K562 (cell line): ENCODE measurements at regions not wholly inside any gene's neighbourhood (a gene's known extent, or its start where the extent isn't known, plus 50 kb on each side); places are given as distances from the start of the nearest gene placed in this dataset.

Experiments
- ADNP ChIP-seq: fragments of 200-800 bp; sonication (Bioruptor generic); IDR thresholded peaks from 2 replicates; pipeline ENCODE4 v1.6.1; 2016; ENCODE audit warnings: missing genetic modification characterization, missing compliant biosample characterization
- ATF1 ChIP-seq, 2 experiments: fragments of 450-650 bp in 1 of 2; IDR thresholded peaks; 2 replicates each; pipeline ENCODE4 v1.6.1; 2016; ENCODE audit warnings: missing compliant biosample characterization in 1 of 2, missing genetic modification characterization in 1 of 2
- ATF7 ChIP-seq: fragments of 450-650 bp; IDR thresholded peaks from 2 replicates; pipeline ENCODE4 v1.7.1; 2014; ENCODE audit warnings: mild to moderate bottlenecking, moderate library complexity
- CBFB ChIP-seq: sonication (generic); formaldehyde crosslinking; IDR thresholded peaks from 2 replicates; pipeline ENCODE4 v1.4.0; 2020; ENCODE audit warnings: mild to moderate bottlenecking, missing genetic modification reagents
- CGGBP1 ChIP-seq: fragments of 250-450 bp; sonication (Bioruptor Pico); IDR thresholded peaks from 2 replicates; pipeline ENCODE4 v1.9.0; 2021; ENCODE audit warnings: mild to moderate bottlenecking
- CHCHD3 ChIP-seq: fragments of 250-450 bp; sonication (Bioruptor Pico); IDR thresholded peaks from 2 replicates; pipeline ENCODE4 v2.1.2; 2022; ENCODE audit warnings: mild to moderate bottlenecking
- CLOCK ChIP-seq: fragments of 250-450 bp; sonication (Bioruptor Pico); IDR thresholded peaks from 2 replicates; pipeline ENCODE4 v1.4.0; 2020; ENCODE audit warnings: mild to moderate bottlenecking, moderate library complexity, borderline replicate concordance
- CSDE1 ChIP-seq, 2 experiments: fragments of 450-650 bp; IDR thresholded peaks; 2 replicates each; pipeline ENCODE4 v1.6.1; 2016; ENCODE audit warnings: mild to moderate bottlenecking in 1 of 2
- EGR1 ChIP-seq: fragments of 450-650 bp; conservative IDR thresholded peaks from 2 replicates; pipeline ENCODE4 v1.6.1; 2017; ENCODE audit warnings: mild to moderate bottlenecking
- ESRRA ChIP-seq: fragments of 450-650 bp; IDR thresholded peaks from 2 replicates; pipeline ENCODE4 v1.6.1; 2014; ENCODE audit warnings: low read depth, mild to moderate bottlenecking, moderate library complexity, borderline replicate concordance
- FIP1L1 ChIP-seq: fragments of 200-400 bp; formaldehyde crosslinking; IDR thresholded peaks from 2 replicates; pipeline ENCODE4 v1.6.1; 2018; ENCODE audit warnings: mild to moderate bottlenecking, low read depth, low read length; ENCODE audit not compliant: poor library complexity, severe bottlenecking
- FOSL1 ChIP-seq: fragments of 200-800 bp; sonication (Bioruptor generic); conservative IDR thresholded peaks from 2 replicates; pipeline ENCODE4 v1.6.1; 2016; ENCODE audit warnings: missing genetic modification characterization, missing compliant biosample characterization
- GTF2F1 ChIP-seq: IDR thresholded peaks from 2 replicates; pipeline ENCODE4 v1.6.1; 2011; ENCODE audit warnings: low read depth, low read length, improper control_type of control experiment
- IRF2 ChIP-seq: sonication (generic); formaldehyde crosslinking; IDR thresholded peaks from 2 replicates; pipeline ENCODE4 v1.8.1; 2022; ENCODE audit warnings: mild to moderate bottlenecking, missing genetic modification reagents
- MBD1 ChIP-seq: fragments of 250-450 bp; sonication (Bioruptor Pico); IDR thresholded peaks from 2 replicates; pipeline ENCODE4 v1.8.0; 2022; ENCODE audit warnings: inconsistent platforms
- MCM3 ChIP-seq: fragments of 450-650 bp; IDR thresholded peaks from 2 replicates; pipeline ENCODE4 v1.6.1; 2016
- NFE2 ChIP-seq: IDR thresholded peaks from 2 replicates; pipeline ENCODE4 v1.6.1; 2014; ENCODE audit warnings: antibody characterized with exemption, low read depth
- NFRKB ChIP-seq: fragments of 450-650 bp; IDR thresholded peaks from 2 replicates; pipeline ENCODE4 v1.6.1; 2016; ENCODE audit warnings: low read depth
- PTTG1 ChIP-seq: fragments of 450-650 bp; IDR thresholded peaks from 2 replicates; pipeline ENCODE4 v1.6.1; 2016; ENCODE audit warnings: low read depth, mild to moderate bottlenecking, missing genetic modification characterization, missing compliant biosample characterization
- SMAD3 ChIP-seq: fragments of 450-650 bp; formaldehyde crosslinking; conservative IDR thresholded peaks from 2 replicates; pipeline ENCODE4 v1.4.0; 2020; ENCODE audit warnings: mild to moderate bottlenecking
- SMAD4 ChIP-seq: fragments of 250-450 bp; sonication (Bioruptor Pico); conservative IDR thresholded peaks from 2 replicates; pipeline ENCODE4 v1.8.0; 2021; ENCODE audit warnings: inconsistent platforms, mild to moderate bottlenecking, moderate library complexity
- TARDBP ChIP-seq: fragments of 450-650 bp; IDR thresholded peaks from 2 replicates; pipeline ENCODE4 v1.6.1; 2016
- TCF7L2 ChIP-seq: fragments of 150-350 bp; IDR thresholded peaks from 2 replicates; pipeline ENCODE4 v1.6.1; 2016; ENCODE audit warnings: low read depth, mild to moderate bottlenecking, low read length, moderate library complexity
- TEAD2 ChIP-seq: fragments of 450-650 bp; IDR thresholded peaks from 2 replicates; pipeline ENCODE4 v1.6.1; 2016; ENCODE audit warnings: missing genetic modification characterization, control low read depth, missing compliant biosample characterization
- ZBTB1 ChIP-seq: sonication (generic); formaldehyde crosslinking; IDR thresholded peaks from 2 replicates; pipeline ENCODE4 v1.8.1; 2023; ENCODE audit warnings: missing genetic modification reagents, low read depth, mild to moderate bottlenecking, borderline replicate concordance
- ZNF121 ChIP-seq: sonication (generic); formaldehyde crosslinking; conservative IDR thresholded peaks from 2 replicates; pipeline ENCODE4 v1.8.0; 2022; ENCODE audit warnings: missing genetic modification reagents
- ZNF184 ChIP-seq: sonication (generic); formaldehyde crosslinking; IDR thresholded peaks from 2 replicates; pipeline ENCODE4 v1.5.0; 2020; ENCODE audit warnings: missing genetic modification reagents
- ZNF644 ChIP-seq: fragments of 200-800 bp; sonication (Bioruptor generic); IDR thresholded peaks from 2 replicates; pipeline ENCODE4 v1.6.1; 2016; ENCODE audit warnings: low read depth, missing genetic modification characterization, missing compliant biosample characterization

GRCh38 chr16:85346404-85347212 is 234.3 kb upstream of the CIBAR2 start (continued):
- no peak for TF ChIP-seq CSDE1 (IDR thresholded peaks at IDR 0.05)
- peak; percentile 59 for TF ChIP-seq EGR1
- TF ChIP-seq ATF1 (CRISPR knock-in tag; IDR thresholded peaks at IDR 0.05), result no peak
- TF ChIP-seq ATF1 (tag; IDR thresholded peaks at IDR 0.05), result no peak
- no peak for TF ChIP-seq ZNF644 (tag)
- no peak for TF ChIP-seq CBFB (CRISPR knock-in tag)
- TF ChIP-seq SMAD3 (CRISPR knock-in tag), result no peak
- TF ChIP-seq NFRKB, result 0 out of 2 replicates have a peak, but pooled peaks have one; percentile 29
- no peak for TF ChIP-seq MCM3
- no peak for TF ChIP-seq SMAD4 (CRISPR knock-in tag)
- TF ChIP-seq CGGBP1 (CRISPR knock-in tag), result no peak
- TF ChIP-seq FIP1L1, result no peak
- TF ChIP-seq ZBTB1, result no peak
- TF ChIP-seq ATF7, result no peak
- TF ChIP-seq TARDBP, result no peak
- TF ChIP-seq PTTG1 (tag), result no peak
- TF ChIP-seq TEAD2 (tag), result no peak
- TF ChIP-seq ZNF121 (CRISPR knock-in tag), result no peak
- no peak for TF ChIP-seq IRF2 (CRISPR knock-in tag)
- no peak for TF ChIP-seq TCF7L2
- no peak for TF ChIP-seq ZNF184 (CRISPR knock-in tag)
- TF ChIP-seq MBD1 (CRISPR knock-in tag), result no peak
- TF ChIP-seq ADNP, result no peak
- TF ChIP-seq GTF2F1, result no peak
- TF ChIP-seq ESRRA, result no peak
- TF ChIP-seq CHCHD3 (CRISPR knock-in tag), result no peak
- TF ChIP-seq NFE2, result no peak
- no peak for TF ChIP-seq CLOCK (CRISPR knock-in tag)
- TF ChIP-seq FOSL1 (tag), result no peak
